Activated naive CD8-positive, alpha-beta T cell (primary cell): ENCODE measurements at regions not wholly inside any gene's neighbourhood (a gene's known extent, or its start where the extent isn't known, plus 50 kb on each side); places are given as distances from the start of the nearest gene placed in this dataset.
A peak's percentile ranks its signal among the peaks of the same experiment; 100 is the strongest.
"Not testable (repeated sequence)": the region's sequence is repeated elsewhere in the genome, so short reads cannot be mapped to it uniquely, and the experiment has no call there.

Experiments
- H3K27ac Mint-ChIP-seq: one replicate; pipeline ENCODE4 v1.8.0; 2021; ENCODE audit warnings: mixed read lengths
- H3K27me3 Mint-ChIP-seq: one replicate; pipeline ENCODE4 v1.8.0; 2021; ENCODE audit warnings: mixed read lengths
- H3K36me3 Mint-ChIP-seq: one replicate; pipeline ENCODE4 v1.8.0; 2021; ENCODE audit warnings: mixed read lengths
- H3K4me1 Mint-ChIP-seq: one replicate; pipeline ENCODE4 v1.8.0; 2021; ENCODE audit warnings: low read depth, mixed read lengths
- H3K4me3 Mint-ChIP-seq: one replicate; pipeline ENCODE4 v1.8.0; 2021; ENCODE audit warnings: mild to moderate bottlenecking, mixed read lengths
- H3K9me3 Mint-ChIP-seq: one replicate; pipeline ENCODE4 v1.8.0; 2021; ENCODE audit warnings: low read depth, mixed read lengths

GRCh38 chr20:53739799-53740785, 146.5 kb upstream of the ZNF217 start:
- Mint-ChIP-seq H3K27me3 (no peaks in the 10 kb centered on the region), H3K9me3 (no peaks in the 10 kb centered on the region), H3K4me1 (peaks cover 55% of the 10 kb centered on the region), H3K27ac (peak overlapping the region; percentile 86), H3K4me3 (peak overlapping the region; percentile 84), H3K36me3 (no peaks in the 10 kb centered on the region)

DNA sequence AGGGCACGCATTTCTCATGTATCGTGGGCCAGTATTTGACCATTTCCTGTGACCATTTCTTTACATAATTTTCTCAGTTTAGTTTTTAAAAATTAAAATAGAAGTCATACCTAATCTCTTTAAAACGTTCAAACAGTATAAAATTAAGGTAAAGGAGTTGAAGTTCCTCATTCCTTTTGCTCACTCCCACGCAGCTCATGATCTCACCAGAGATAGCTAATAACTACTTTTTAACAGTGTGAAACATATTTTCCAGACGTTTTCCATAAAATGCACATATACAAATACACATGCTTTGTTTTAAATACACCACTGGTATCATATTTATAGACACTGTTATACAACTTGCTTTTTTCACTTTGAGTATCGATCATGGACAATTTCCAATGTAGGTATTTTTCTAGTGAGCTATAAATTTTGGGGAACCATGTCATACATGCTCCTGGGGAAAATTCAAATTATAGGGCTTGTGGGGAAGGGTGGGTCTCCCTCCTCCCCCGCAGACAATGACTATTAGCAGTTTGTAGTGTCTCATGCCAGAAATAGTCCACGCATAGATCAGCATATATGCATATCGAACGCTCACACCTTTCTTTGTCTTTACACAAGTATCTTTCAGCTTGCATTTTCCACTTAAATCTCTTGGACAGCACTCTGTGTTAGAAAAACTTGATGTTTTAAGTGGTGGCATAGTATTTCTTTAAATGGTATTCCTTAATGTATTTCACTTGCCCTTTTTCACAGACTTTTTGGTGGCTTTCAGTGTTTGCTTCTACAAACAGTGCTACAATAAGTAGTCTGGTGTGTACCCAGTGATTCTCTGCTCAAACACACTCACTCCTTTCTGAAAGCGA, 145.5 kb upstream of the ZNF217 start:
- Mint-ChIP-seq H3K27ac (peak overlapping the region; percentile 86), H3K36me3 (no peaks in the 10 kb centered on the region), H3K9me3 (no peaks in the 10 kb centered on the region), H3K27me3 (no peaks in the 10 kb centered on the region), H3K4me1 (peaks cover 55% of the 10 kb centered on the region), H3K4me3 (peak overlapping the region; percentile 84)

DNA sequence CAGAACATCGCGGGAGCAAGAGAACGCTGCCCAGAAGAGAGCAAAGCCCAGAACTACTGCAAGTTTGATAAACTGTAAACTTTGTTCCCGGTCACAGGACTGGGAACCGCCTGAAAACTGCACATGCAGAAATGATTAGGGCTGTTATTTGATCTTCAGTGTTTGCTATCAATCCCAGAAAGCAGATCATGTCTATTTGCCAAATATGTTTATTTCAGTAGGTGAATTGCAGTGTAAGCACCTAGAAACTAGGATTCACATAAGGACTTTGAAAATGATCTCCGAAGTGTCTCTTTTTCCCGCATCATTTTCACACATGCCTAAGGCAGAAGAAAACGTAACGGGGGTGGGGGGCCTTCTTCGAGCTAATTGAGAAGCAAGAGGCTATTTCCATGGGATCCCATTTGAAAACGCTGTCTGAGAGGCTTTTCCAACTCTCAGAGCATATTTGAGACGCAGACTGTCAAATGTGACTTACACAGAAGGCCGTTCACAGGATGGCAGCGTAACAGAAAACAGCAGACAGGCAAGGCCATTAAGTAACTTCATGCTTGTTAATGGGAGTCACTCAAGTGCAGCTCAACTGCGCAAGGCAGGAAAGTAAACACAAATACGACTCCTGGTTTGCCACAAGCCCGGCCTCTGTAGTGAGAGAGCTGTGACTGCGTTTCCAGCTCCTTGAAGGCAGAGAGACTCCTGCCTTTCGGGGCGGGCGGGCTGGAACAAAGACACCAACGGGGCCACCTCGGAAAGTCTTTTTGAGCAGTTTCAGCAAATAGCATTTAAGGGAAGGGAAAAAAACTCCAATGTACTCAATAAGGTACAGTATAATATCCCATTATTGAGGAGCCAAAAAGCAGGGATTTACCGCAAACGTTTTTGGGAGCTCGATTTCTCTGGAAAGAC, 144.7 kb upstream of the ZNF217 start:
- Mint-ChIP-seq H3K9me3 (no peaks in the 10 kb centered on the region), H3K27me3 (no peaks in the 10 kb centered on the region), H3K4me3 (no peak overlapping the region), H3K36me3 (no peaks in the 10 kb centered on the region), H3K27ac (no peak overlapping the region), H3K4me1 (peaks cover 55% of the 10 kb centered on the region)

GRCh38 chr20:53737396-53738038, 143.9 kb upstream of the ZNF217 start:
- H3K27me3 Mint-ChIP-seq: no peaks in the 10 kb centered on the region
- H3K36me3 Mint-ChIP-seq: no peaks in the 10 kb centered on the region
- H3K4me3 Mint-ChIP-seq: peak overlapping the region; percentile 71
- peak overlapping the region; percentile 92 for H3K27ac Mint-ChIP-seq
- H3K4me1 Mint-ChIP-seq: peaks cover 55% of the 10 kb centered on the region
- no peaks in the 10 kb centered on the region for H3K9me3 Mint-ChIP-seq

GRCh38 chr20:53736757-53737395, 143.2 kb upstream of the ZNF217 start:
- H3K36me3 Mint-ChIP-seq: no peaks in the 10 kb centered on the region
- H3K27me3 Mint-ChIP-seq: no peaks in the 10 kb centered on the region
- peaks cover 55% of the 10 kb centered on the region for H3K4me1 Mint-ChIP-seq
- peak overlapping the region; percentile 71 for H3K4me3 Mint-ChIP-seq
- H3K27ac Mint-ChIP-seq: peak overlapping the region; percentile 92
- no peaks in the 10 kb centered on the region for H3K9me3 Mint-ChIP-seq

DNA sequence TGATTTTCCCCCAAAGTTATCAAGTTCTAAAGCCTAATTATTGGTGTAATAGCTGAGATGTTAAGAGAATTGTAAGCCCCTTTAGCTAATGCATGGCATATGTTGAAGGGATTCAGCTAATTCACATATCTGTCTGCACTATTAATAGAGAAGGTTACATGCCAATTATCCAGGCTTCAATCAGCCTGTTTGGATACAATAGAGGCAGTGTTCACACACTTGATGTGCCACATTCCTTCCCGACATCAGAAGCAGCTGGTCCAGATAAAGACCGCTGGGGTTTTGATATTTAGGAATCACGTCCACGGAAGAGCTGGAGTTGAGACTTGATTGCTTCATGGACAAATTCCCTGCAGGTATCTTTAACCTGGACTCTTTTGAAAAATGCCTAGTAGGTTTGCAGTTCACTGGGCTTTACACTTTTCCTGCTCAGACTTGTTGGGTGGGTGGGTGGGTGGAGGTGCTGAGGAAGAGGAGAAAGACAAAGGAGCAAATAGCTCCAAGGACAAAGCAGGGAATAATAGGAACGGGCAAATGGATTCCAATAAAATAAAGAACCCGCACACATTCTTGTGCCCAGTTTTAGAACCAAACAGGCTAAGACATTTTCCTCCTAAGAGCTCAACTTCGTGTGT, 142.6 kb upstream of the ZNF217 start:
- Mint-ChIP-seq H3K4me3 (peak overlapping the region; percentile 71), H3K4me1 (peaks cover 53% of the 10 kb centered on the region), H3K27ac (peak overlapping the region; percentile 92), H3K9me3 (no peaks in the 10 kb centered on the region), H3K27me3 (no peaks in the 10 kb centered on the region), H3K36me3 (no peaks in the 10 kb centered on the region)

DNA sequence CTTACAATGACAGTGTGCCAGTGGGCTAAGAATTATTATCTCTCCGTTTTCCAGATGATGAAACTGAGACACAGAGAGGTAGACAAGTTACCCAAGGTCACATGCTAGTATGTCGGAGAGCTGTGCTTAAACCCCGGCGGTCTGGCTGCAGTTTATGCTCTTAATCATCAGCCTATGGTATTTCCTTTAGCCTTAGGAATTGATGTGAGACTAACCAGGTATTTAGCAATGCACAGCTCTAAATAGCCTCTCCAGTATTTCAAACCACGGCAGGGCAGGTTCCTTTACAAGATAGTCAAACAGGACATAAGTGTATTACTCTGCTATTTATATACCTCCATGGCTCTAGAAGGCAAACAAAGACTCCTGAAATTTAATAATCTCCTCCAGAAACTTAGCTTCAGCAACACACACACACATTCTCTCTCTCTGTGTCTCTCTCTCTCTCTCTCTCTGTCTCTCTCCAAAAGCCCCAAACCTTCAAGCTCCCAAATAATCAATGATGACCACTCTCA, 142.0 kb upstream of the ZNF217 start:
- Mint-ChIP-seq H3K36me3 (no peaks in the 10 kb centered on the region), H3K27me3 (no peaks in the 10 kb centered on the region), H3K4me1 (peaks cover 47% of the 10 kb centered on the region), H3K27ac (peak overlapping the region; percentile 64), H3K4me3 (no peak overlapping the region), H3K9me3 (no peaks in the 10 kb centered on the region)

- Mint-ChIP-seq H3K4me3 (no peak overlapping the region), H3K27me3 (no peaks in the 10 kb centered on the region), H3K27ac (no peak overlapping the region), H3K9me3 (no peaks in the 10 kb centered on the region), H3K4me1 (peaks cover 39% of the 10 kb centered on the region), H3K36me3 (no peaks in the 10 kb centered on the region)
Observed at GRCh38 chr20:53734006-53734688, 140.5 kb upstream of the ZNF217 start.

DNA sequence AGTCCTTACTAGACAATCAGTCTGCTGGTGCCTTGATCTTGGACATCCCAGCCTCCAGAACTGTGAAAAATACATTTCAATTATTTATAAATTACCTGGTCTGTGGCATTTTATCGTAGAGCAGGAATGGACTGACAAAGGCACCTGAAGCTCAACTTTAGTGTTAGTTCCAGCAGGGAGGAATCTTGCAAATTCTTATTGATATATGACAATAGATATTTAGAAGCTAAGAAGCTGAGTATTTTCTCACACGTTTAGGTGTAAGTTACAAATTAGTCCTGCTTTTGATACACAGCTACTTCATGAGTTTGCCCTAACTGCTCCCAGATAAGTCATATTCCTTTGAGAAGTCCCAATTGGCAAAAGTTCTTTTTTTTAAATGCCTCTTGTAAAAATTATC, 138.0 kb upstream of the ZNF217 start:
- Mint-ChIP-seq H3K9me3 (no peaks in the 10 kb centered on the region), H3K27ac (no peak overlapping the region), H3K4me3 (no peak overlapping the region), H3K27me3 (no peaks in the 10 kb centered on the region), H3K36me3 (no peaks in the 10 kb centered on the region), H3K4me1 (peaks cover 20% of the 10 kb centered on the region)

DNA sequence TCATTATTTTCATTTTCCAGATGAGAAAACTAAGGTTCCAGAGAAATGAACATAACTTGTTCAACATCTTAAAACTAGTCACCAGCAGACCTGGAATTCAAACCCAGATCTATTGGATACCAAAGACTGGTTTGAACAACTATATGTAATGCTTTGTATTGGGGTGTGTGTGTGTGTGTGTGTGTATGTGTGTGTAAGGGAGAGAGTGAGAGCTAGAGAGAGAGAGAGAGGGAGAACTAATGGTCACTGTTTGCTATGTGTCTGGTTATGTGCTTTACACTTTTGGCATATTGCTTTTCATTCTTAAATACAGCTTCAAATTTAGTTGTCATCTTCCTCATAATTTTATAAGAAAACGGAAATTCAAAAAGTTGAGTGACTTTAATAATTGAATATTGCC, 134.7 kb upstream of the ZNF217 start:
- Mint-ChIP-seq H3K9me3 (no peaks in the 10 kb centered on the region), H3K4me1 (peaks cover 9% of the 10 kb centered on the region), H3K27me3 (no peaks in the 10 kb centered on the region), H3K27ac (no peak overlapping the region), H3K36me3 (no peaks in the 10 kb centered on the region), H3K4me3 (no peak overlapping the region)

GRCh38 chr20:53727239-53727638, 133.6 kb upstream of the ZNF217 start:
- H3K27ac Mint-ChIP-seq, H3K4me3 Mint-ChIP-seq, H3K27me3 Mint-ChIP-seq, H3K9me3 Mint-ChIP-seq, H3K36me3 Mint-ChIP-seq: not testable (repeated sequence)
- peaks cover 10% of the 10 kb centered on the region for H3K4me1 Mint-ChIP-seq

DNA sequence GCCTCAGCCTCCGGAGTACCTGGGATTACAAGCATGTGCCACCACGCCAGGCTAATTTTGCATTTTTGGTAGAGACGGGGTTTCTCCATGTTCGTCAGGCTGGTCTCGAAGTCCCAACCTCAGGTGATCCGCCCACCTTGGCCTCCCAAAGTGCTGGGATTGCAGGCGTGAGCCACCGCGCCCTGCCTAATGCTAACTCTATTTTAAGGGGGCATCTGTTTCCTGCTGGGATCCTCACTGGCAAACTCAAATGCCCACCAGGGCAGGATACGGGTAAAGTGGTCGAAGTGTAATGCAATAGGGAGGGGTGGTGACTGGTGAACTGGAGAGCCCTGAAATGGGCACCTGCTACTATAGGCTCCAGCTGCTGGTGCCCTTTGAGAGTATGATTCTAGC, 131.9 kb upstream of the ZNF217 start:
- Mint-ChIP-seq H3K27ac (no peak overlapping the region), H3K4me1 (peaks cover 22% of the 10 kb centered on the region)

DNA sequence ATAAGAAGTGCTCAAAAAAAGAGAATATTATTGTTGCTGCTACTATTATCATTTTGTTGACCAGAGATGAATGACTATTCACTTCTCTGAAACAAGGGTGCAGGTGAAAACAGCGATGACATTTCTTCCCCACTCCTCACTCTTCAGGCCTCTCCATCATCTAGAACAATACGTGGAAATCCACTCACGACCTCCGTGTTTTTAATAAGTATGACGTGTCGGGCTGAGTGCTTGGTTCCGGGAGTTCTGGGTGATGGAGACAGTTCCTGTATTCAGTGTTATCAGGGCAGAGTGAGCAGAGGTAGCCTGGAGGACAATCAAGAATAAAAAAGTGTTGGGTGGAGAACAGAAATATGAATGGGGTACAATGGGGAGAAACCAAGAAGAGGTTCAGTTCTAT, 130.0 kb upstream of the ZNF217 start:
- H3K27ac Mint-ChIP-seq: peak overlapping the region; percentile 51
- no peak overlapping the region for H3K4me3 Mint-ChIP-seq
- H3K36me3 Mint-ChIP-seq: peaks cover 4% of the 10 kb centered on the region
- no peaks in the 10 kb centered on the region for H3K9me3 Mint-ChIP-seq
- peaks cover 17% of the 10 kb centered on the region for H3K4me1 Mint-ChIP-seq
- no peaks in the 10 kb centered on the region for H3K27me3 Mint-ChIP-seq

More for the DNA sequence above, 131.9 kb upstream of the ZNF217 start:
- Mint-ChIP-seq H3K27me3 (no peaks in the 10 kb centered on the region), H3K4me3 (no peak overlapping the region), H3K9me3 (no peaks in the 10 kb centered on the region), H3K36me3 (peaks cover 4% of the 10 kb centered on the region)
